MM.1S (cell line): ENCODE measurements at regions not wholly inside any gene's neighbourhood (a gene's known extent, or its start where the extent isn't known, plus 50 kb on each side); places are given as distances from the start of the nearest gene placed in this dataset.

Experiments
- DNase-seq: peaks from one replicate; pipeline ENCODE4 v3.0.0-alpha.2; 2015
- H2AFZ ChIP-seq: fragments of 300-600 bp; sonication (generic); 2 replicates; pipeline ENCODE4 v1.6.0; 2016; ENCODE audit warnings: antibody characterized with exemption, low read length
- H3F3A ChIP-seq: fragments of 300-600 bp; sonication (generic); 2 replicates; pipeline ENCODE4 v1.6.1; 2016; ENCODE audit warnings: mild to moderate bottlenecking, antibody characterized with exemption, low read length, moderate library complexity, mixed read lengths; ENCODE audit not compliant: insufficient read depth
- H3K27ac ChIP-seq: fragments of 300-600 bp; sonication (generic); 2 replicates; pipeline ENCODE4 v1.5.1; 2016; ENCODE audit warnings: mild to moderate bottlenecking, low read length
- H3K27me3 ChIP-seq: fragments of 300-600 bp; sonication (generic); replicated peaks from 2 replicates; pipeline ENCODE4 v1.6.0; 2016; ENCODE audit warnings: low read length; ENCODE audit not compliant: insufficient read depth
- H3K36me3 ChIP-seq: fragments of 300-600 bp; sonication (generic); replicated peaks from 2 replicates; pipeline ENCODE4 v1.6.1; 2016; ENCODE audit warnings: mild to moderate bottlenecking, low read length, mixed read lengths; ENCODE audit not compliant: insufficient read depth
- H3K4me1 ChIP-seq: fragments of 300-600 bp; sonication (generic); 2 replicates; pipeline ENCODE4 v1.6.1; 2016; ENCODE audit warnings: low read length, mixed read lengths
- H3K4me2 ChIP-seq: fragments of 300-600 bp; sonication (generic); 2 replicates; pipeline ENCODE4 v1.6.0; 2016; ENCODE audit warnings: low read depth, low read length
- H3K4me3 ChIP-seq: fragments of 300-600 bp; sonication (generic); 2 replicates; pipeline ENCODE4 v1.5.1; 2016; ENCODE audit warnings: low read length, mixed read lengths
- H3K79me2 ChIP-seq: fragments of 300-600 bp; sonication (generic); 2 replicates; pipeline ENCODE4 v1.6.1; 2016; ENCODE audit warnings: mixed run types, low read length, mixed read lengths
- H3K9ac ChIP-seq: fragments of 300-600 bp; sonication (generic); 2 replicates; pipeline ENCODE4 v1.6.1; 2016; ENCODE audit warnings: low read length, mixed read lengths
- H3K9me2 ChIP-seq: fragments of 300-600 bp; sonication (generic); replicated peaks from 2 replicates; pipeline ENCODE4 v1.6.1; 2016; ENCODE audit warnings: mild to moderate bottlenecking, low read length, mixed read lengths; ENCODE audit not compliant: insufficient read depth
- H3K9me3 ChIP-seq: fragments of 300-600 bp; sonication (generic); replicated peaks from 2 replicates; pipeline ENCODE4 v1.6.1; 2016; ENCODE audit warnings: mild to moderate bottlenecking, low read length, mixed read lengths; ENCODE audit not compliant: insufficient read depth
- H4K20me1 ChIP-seq: fragments of 300-600 bp; sonication (generic); 2 replicates; pipeline ENCODE4 v1.6.1; 2016; ENCODE audit warnings: mild to moderate bottlenecking, low read length, moderate library complexity, mixed read lengths; ENCODE audit not compliant: insufficient read depth
- EZH2 ChIP-seq: fragments of 300-600 bp; sonication (generic); optimal IDR thresholded peaks from 2 replicates; pipeline ENCODE3; 2017; ENCODE audit warnings: low read depth, mild to moderate bottlenecking, antibody characterized with exemption, low read length, mixed read lengths
- EZH2phosphoT487 ChIP-seq: fragments of 300-600 bp; sonication (generic); IDR thresholded peaks from 2 replicates; pipeline ENCODE4 v1.6.1; 2018; ENCODE audit warnings: antibody characterized with exemption, low read length
- TF ChIP-seq, protein P1 (sequence below): fragments of 300-600 bp; sonication (generic); IDR thresholded peaks from 2 replicates; pipeline ENCODE4 v1.5.1; 2016; ENCODE audit warnings: antibody characterized with exemption, low read length, mixed read lengths

DNA sequence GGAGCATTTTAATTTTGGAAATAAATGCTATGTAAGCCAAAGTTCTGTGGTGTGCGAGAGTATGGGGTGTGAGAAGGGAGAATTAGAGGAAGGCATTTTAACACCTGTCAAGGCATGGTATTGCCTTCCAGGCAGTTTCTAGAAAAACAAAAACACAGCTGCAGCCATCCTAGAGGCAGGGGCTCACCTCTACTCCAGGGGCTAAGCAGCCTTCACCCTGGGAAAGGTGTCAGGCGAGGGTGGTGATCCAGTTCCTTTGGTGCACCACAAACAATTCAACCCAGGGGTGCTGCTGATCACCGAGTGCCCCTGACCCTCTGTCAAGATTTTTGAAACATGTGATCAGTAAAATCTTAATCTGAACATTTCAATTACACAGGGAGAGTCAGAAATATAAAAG, 59.2 kb upstream of the GPR26 start:
- Histone ChIP-seq H3K9me2 (no peaks in the 10 kb centered on the region), H3K4me1 (no peaks in the 10 kb centered on the region), H3K4me2 (no peak overlapping the region), H3F3A (no peaks in the 10 kb centered on the region), H4K20me1 (no peaks in the 10 kb centered on the region), H3K27me3 (no peaks in the 10 kb centered on the region), H3K79me2 (no peaks in the 10 kb centered on the region), H3K9ac (no peak overlapping the region), H3K27ac (no peak overlapping the region), H3K9me3 (no peaks in the 10 kb centered on the region), H2AFZ (no peak overlapping the region), H3K36me3 (no peaks in the 10 kb centered on the region), H3K4me3 (no peak overlapping the region)
- DNase-seq = no peak
- no peak for TF ChIP-seq EZH2phosphoT487
- no peak for TF ChIP-seq EZH2
- TF ChIP-seq, protein P1, sequence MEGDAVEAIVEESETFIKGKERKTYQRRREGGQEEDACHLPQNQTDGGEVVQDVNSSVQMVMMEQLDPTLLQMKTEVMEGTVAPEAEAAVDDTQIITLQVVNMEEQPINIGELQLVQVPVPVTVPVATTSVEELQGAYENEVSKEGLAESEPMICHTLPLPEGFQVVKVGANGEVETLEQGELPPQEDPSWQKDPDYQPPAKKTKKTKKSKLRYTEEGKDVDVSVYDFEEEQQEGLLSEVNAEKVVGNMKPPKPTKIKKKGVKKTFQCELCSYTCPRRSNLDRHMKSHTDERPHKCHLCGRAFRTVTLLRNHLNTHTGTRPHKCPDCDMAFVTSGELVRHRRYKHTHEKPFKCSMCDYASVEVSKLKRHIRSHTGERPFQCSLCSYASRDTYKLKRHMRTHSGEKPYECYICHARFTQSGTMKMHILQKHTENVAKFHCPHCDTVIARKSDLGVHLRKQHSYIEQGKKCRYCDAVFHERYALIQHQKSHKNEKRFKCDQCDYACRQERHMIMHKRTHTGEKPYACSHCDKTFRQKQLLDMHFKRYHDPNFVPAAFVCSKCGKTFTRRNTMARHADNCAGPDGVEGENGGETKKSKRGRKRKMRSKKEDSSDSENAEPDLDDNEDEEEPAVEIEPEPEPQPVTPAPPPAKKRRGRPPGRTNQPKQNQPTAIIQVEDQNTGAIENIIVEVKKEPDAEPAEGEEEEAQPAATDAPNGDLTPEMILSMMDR = no peak

DNA sequence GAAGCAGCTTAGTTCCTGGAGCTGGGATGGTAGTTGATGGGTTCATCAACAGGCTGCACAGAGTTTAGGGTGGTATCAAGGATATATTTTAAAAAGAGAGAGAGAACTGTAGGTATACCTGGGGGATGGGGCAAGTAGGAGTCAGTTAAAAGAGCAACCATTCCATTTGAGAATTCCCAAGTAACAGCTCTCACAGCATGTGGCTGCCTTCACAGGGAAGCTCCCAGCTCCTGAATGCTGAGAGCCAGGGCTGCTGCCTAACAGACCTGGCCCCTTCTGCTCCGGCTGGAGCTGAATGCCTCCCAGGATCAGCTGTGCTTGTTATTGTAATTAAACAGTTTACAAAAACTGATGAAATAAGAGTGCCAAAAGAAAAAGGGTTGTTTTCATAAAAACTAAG, 58.8 kb upstream of the GPR26 start:
- Histone ChIP-seq H3K4me1 (no peaks in the 10 kb centered on the region), H4K20me1 (no peaks in the 10 kb centered on the region), H3K36me3 (no peaks in the 10 kb centered on the region), H3K4me3 (no peak overlapping the region), H3K27me3 (no peaks in the 10 kb centered on the region), H3K79me2 (no peaks in the 10 kb centered on the region), H2AFZ (no peak overlapping the region), H3K4me2 (no peak overlapping the region), H3K9me2 (no peaks in the 10 kb centered on the region), H3F3A (no peaks in the 10 kb centered on the region), H3K9me3 (no peaks in the 10 kb centered on the region), H3K9ac (no peak overlapping the region), H3K27ac (no peak overlapping the region)
- DNase-seq = no peak
- TF ChIP-seq EZH2phosphoT487 = no peak
- TF ChIP-seq, protein P1 = no peak
- TF ChIP-seq EZH2 = no peak

DNA sequence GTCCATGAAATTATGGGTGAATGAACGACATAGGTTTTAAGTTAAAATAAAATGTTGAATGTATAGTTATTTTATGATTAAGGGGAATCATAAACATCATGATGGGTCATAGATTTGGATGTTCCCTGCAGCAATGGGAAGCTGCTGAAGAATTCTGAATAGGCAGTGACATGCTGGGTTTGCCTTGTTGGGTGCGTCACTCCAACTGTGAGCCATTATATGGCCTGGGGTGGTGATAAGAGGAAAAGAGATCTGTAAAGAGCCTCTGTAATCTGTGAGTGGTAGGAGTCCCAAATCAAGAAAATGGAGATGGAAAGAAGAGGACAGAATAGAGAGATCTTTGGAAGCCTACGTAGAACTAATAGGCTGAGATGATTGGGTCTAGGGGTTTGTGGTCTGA, 58.1 kb upstream of the GPR26 start:
- DNase-seq = no peak
- no peak for TF ChIP-seq EZH2
- TF ChIP-seq, protein P1 = no peak
- TF ChIP-seq EZH2phosphoT487 = no peak
- no peaks in the 10 kb centered on the region for H3K36me3 ChIP-seq
- H3K4me1 ChIP-seq = no peaks in the 10 kb centered on the region
- no peak overlapping the region for H3K4me3 ChIP-seq
- H2AFZ ChIP-seq = no peak overlapping the region
- no peak overlapping the region for H3K9ac ChIP-seq
- H3K4me2 ChIP-seq = no peak overlapping the region
- no peaks in the 10 kb centered on the region for H3K27me3 ChIP-seq
- no peaks in the 10 kb centered on the region for H3K79me2 ChIP-seq
- H3K27ac ChIP-seq = no peak overlapping the region
- no peaks in the 10 kb centered on the region for H3K9me3 ChIP-seq
- H3F3A ChIP-seq = no peaks in the 10 kb centered on the region
- H4K20me1 ChIP-seq = no peaks in the 10 kb centered on the region
- H3K9me2 ChIP-seq = no peaks in the 10 kb centered on the region

DNA sequence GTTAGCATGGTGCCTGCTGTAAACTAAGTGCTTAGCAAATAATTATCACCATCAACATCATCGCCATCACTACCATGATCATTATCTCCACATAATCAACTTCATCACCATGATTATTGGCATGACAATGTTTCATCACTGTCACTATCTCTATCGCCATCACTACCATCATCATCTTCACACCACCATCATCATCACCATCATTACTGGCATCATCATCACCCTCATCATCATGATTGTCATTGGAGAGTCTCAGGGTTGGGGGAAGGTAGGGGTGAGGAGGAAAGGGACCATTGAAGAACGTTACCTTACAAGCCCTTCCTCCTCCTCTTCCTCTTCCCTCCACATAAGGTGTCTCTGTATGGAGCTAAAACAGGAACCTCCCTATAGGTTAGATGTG, 54.9 kb upstream of the GPR26 start:
- Histone ChIP-seq H3K9me2 (no peaks in the 10 kb centered on the region), H3K9me3 (no peaks in the 10 kb centered on the region), H3K4me3 (no peak overlapping the region), H3K4me2 (no peak overlapping the region), H3K27me3 (no peaks in the 10 kb centered on the region), H3K9ac (no peak overlapping the region), H3K79me2 (no peaks in the 10 kb centered on the region), H3F3A (no peaks in the 10 kb centered on the region), H4K20me1 (no peaks in the 10 kb centered on the region), H3K4me1 (no peaks in the 10 kb centered on the region), H2AFZ (no peak overlapping the region), H3K27ac (no peak overlapping the region), H3K36me3 (no peaks in the 10 kb centered on the region)
- TF ChIP-seq EZH2 = no peak
- TF ChIP-seq, protein P1 = no peak
- no peak for TF ChIP-seq EZH2phosphoT487
- no peak for DNase-seq
